PC-3 (cell line): ENCODE measurements at regions not wholly inside any gene's neighbourhood (a gene's known extent, or its start where the extent isn't known, plus 50 kb on each side); places are given as distances from the start of the nearest gene placed in this dataset.

ENCODE experiments used
- ATAC-seq: fragments of 200-7000 bp; cut with Tn5 transposase; 2 replicates; pipeline ENCODE4 v1.9.1; 2020; ENCODE audit warnings: mild to moderate bottlenecking, moderate library complexity
- BruUV-seq: library from RNA; stranded (reverse); fragments of 400-500 nt; replicated peaks from 2 replicates; lab custom pipeline; 2021; lab: Mats Ljungman, UMichigan
- CTCF ChIA-PET: fragments of 300-600 bp; sonication (Branson Sonifier 250); formaldehyde crosslinking; loops from one replicate; lab custom pipeline; 2022; ENCODE audit warnings: antibody characterized with exemption; lab: Charles Lee
- POLR2A ChIA-PET: fragments of 300-600 bp; sonication (Branson Sonifier 250); formaldehyde crosslinking; loops from one replicate; lab custom pipeline; 2022; ENCODE audit warnings: antibody characterized with exemption; ENCODE audit not compliant: unreplicated experiment; lab: Charles Lee
- DNase-seq: peaks from one replicate; pipeline ENCODE4 v3.0.0-alpha.2; 2015
- H2AFZ ChIP-seq: fragments of 300-600 bp; sonication (generic); 2 replicates; pipeline ENCODE4 v1.6.0; 2016; ENCODE audit warnings: antibody characterized with exemption, low read length
- H3F3A ChIP-seq: fragments of 300-600 bp; sonication (generic); one replicate; pipeline ENCODE4 v1.6.0; 2017; ENCODE audit warnings: antibody characterized with exemption, low read length, control low read depth, mild to moderate bottlenecking; ENCODE audit not compliant: unreplicated experiment
- H3K27ac ChIP-seq: fragments of 300-600 bp; sonication (generic); 2 replicates; pipeline ENCODE4 v1.5.1; 2016; ENCODE audit warnings: mild to moderate bottlenecking, low read length
- H3K27me3 ChIP-seq: fragments of 300-600 bp; sonication (generic); 2 replicates; pipeline ENCODE4 v1.6.1; 2016; ENCODE audit warnings: low read length, mixed read lengths
- H3K36me3 ChIP-seq: fragments of 300-600 bp; sonication (generic); 2 replicates; pipeline ENCODE4 v1.6.1; 2016; ENCODE audit warnings: low read depth, mixed run types, low read length, mixed read lengths
- H3K4me1 ChIP-seq: fragments of 300-600 bp; sonication (generic); 2 replicates; pipeline ENCODE4 v1.5.1; 2016; ENCODE audit warnings: low read length; ENCODE audit not compliant: insufficient read depth
- H3K4me2 ChIP-seq: fragments of 300-600 bp; sonication (generic); 2 replicates; pipeline ENCODE4 v1.6.0; 2016; ENCODE audit warnings: low read length
- H3K4me3 ChIP-seq: fragments of 300-600 bp; sonication (generic); 2 replicates; pipeline ENCODE4 v1.5.1; 2016; ENCODE audit warnings: mild to moderate bottlenecking, low read length, mixed read lengths
- H3K79me2 ChIP-seq: fragments of 300-600 bp; sonication (generic); 2 replicates; pipeline ENCODE4 v1.6.1; 2017; ENCODE audit warnings: low read length, mixed read lengths
- H3K9ac ChIP-seq: fragments of 300-600 bp; sonication (generic); 2 replicates; pipeline ENCODE4 v1.6.0; 2016; ENCODE audit warnings: mild to moderate bottlenecking, low read length
- H3K9me2 ChIP-seq: fragments of 300-600 bp; sonication (generic); replicated peaks from 2 replicates; pipeline ENCODE4 v1.6.1; 2016; ENCODE audit warnings: mixed run types, low read length, mixed read lengths
- H3K9me3 ChIP-seq: fragments of 300-600 bp; sonication (generic); 2 replicates; pipeline ENCODE4 v1.6.1; 2016; ENCODE audit warnings: low read length, mixed read lengths
- H4K20me1 ChIP-seq: fragments of 300-600 bp; sonication (generic); 2 replicates; pipeline ENCODE4 v1.6.1; 2016; ENCODE audit warnings: low read length, mixed read lengths
- EZH2 ChIP-seq: fragments of 300-600 bp; sonication (generic); IDR thresholded peaks from one replicate; pipeline ENCODE4 v1.6.1; 2017; ENCODE audit warnings: antibody characterized with exemption, mild to moderate bottlenecking, low read length; ENCODE audit not compliant: unreplicated experiment
- EZH2phosphoT487 ChIP-seq: fragments of 300-600 bp; sonication (generic); IDR thresholded peaks from 2 replicates; pipeline ENCODE4 v1.6.1; 2018; ENCODE audit warnings: mild to moderate bottlenecking, antibody characterized with exemption, low read length, borderline replicate concordance
- intact Hi-C: fragments of 100-400 bp; cut with micrococcal nuclease; formaldehyde crosslinking; loops from 2 replicates; pipeline ENCODE4 v1.9.0; 2023
- TF ChIP-seq, protein P1 (sequence below): fragments of 300-600 bp; sonication (generic); conservative IDR thresholded peaks from 2 replicates; pipeline ENCODE4 v1.5.1; 2017; ENCODE audit warnings: antibody characterized with exemption, low read depth, mild to moderate bottlenecking, low read length

DNA sequence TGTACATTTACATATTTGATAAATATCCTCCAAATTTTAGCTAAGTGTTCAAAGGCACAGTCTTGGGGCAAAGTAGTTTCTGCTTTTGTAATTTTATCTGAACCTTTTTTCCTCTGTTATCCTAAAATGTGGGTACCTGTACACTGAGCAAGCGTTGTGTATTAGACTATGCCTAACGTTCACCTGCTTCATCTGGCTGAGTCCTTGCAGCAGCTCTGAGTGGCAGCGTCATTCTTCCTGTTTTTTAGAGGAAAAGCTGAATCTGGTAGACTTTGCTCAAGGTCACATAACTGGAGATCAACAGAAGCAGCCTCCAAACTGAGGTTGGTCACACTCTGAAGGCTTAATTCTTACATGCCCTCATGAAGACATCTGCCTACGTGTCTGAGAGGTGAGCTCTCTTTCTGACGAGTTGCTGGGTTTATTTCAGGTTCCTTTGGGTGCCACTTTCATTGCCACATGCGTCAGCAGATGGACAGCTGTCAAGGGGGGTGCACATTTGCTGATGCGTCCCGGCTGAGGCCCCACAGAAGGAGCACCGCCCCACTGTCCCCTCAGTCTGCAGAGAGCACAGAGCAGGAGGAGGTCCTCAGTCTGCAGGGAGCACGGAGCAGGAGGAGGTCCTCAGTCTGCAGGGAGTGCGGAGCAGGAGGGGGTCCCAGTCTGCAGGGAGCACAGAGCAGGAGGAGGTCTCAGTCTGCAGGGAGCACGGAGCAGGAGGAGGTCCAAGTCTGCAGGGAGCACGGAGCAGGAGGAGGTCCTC, 406.5 kb upstream of the SHH start:
- Histone ChIP-seq H3K27me3 (peaks cover 76% of the 10 kb centered on the region), H4K20me1 (no peaks in the 10 kb centered on the region), H3K9me3 (no peaks in the 10 kb centered on the region), H3K4me3 (no peak overlapping the region), H3K4me1 (no peaks in the 10 kb centered on the region), H2AFZ (no peak overlapping the region), H3K9me2 (no peaks in the 10 kb centered on the region), H3K9ac (no peak overlapping the region), H3K4me2 (no peak overlapping the region), H3K79me2 (no peaks in the 10 kb centered on the region), H3K36me3 (no peaks in the 10 kb centered on the region), H3F3A (no peaks in the 10 kb centered on the region), H3K27ac (no peak overlapping the region)
- ChIA-PET POLR2A (no interaction called here), CTCF (no interaction called here)
- ATAC-seq (no peak), DNase-seq (no peak)
- TF ChIP-seq, protein P1, sequence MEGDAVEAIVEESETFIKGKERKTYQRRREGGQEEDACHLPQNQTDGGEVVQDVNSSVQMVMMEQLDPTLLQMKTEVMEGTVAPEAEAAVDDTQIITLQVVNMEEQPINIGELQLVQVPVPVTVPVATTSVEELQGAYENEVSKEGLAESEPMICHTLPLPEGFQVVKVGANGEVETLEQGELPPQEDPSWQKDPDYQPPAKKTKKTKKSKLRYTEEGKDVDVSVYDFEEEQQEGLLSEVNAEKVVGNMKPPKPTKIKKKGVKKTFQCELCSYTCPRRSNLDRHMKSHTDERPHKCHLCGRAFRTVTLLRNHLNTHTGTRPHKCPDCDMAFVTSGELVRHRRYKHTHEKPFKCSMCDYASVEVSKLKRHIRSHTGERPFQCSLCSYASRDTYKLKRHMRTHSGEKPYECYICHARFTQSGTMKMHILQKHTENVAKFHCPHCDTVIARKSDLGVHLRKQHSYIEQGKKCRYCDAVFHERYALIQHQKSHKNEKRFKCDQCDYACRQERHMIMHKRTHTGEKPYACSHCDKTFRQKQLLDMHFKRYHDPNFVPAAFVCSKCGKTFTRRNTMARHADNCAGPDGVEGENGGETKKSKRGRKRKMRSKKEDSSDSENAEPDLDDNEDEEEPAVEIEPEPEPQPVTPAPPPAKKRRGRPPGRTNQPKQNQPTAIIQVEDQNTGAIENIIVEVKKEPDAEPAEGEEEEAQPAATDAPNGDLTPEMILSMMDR: no peak
- TF ChIP-seq EZH2: no peak
- TF ChIP-seq EZH2phosphoT487: no peak
- intact Hi-C loops: no loop called here
- BruUV-seq: no TSS peak

DNA sequence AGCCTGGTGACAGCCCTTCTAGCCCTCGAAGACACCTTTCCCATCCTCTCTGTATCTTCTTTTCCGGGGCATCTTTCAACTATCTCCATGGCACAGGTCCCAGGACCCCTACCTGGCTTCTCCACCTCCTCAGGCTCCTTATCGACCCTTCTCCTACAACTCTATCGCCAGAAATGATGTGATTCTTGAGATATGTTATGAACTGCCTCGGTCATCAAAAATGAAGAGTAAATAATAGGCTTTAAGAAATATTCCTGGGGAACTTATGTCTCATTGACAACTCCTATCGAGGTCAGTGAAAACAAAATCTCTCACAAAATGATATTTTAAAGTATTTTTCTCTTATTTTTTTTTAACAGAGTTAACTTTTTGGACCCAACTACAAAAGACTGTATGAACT, 405.5 kb upstream of the SHH start:
- Histone ChIP-seq H3K4me2 (no peak overlapping the region), H3K79me2 (no peaks in the 10 kb centered on the region), H4K20me1 (no peaks in the 10 kb centered on the region), H3K4me1 (no peaks in the 10 kb centered on the region), H3K9me3 (no peaks in the 10 kb centered on the region), H3K27me3 (peaks cover 77% of the 10 kb centered on the region), H3K36me3 (no peaks in the 10 kb centered on the region), H3K9me2 (no peaks in the 10 kb centered on the region), H3K4me3 (no peak overlapping the region), H2AFZ (no peak overlapping the region), H3F3A (no peaks in the 10 kb centered on the region), H3K27ac (no peak overlapping the region), H3K9ac (no peak overlapping the region)
- no peak for ATAC-seq
- TF ChIP-seq EZH2: no peak
- no TSS peak for BruUV-seq
- ChIA-PET CTCF (no interaction called here), POLR2A (no interaction called here)
- intact Hi-C loops: no loop called here
- DNase-seq: no peak

DNA sequence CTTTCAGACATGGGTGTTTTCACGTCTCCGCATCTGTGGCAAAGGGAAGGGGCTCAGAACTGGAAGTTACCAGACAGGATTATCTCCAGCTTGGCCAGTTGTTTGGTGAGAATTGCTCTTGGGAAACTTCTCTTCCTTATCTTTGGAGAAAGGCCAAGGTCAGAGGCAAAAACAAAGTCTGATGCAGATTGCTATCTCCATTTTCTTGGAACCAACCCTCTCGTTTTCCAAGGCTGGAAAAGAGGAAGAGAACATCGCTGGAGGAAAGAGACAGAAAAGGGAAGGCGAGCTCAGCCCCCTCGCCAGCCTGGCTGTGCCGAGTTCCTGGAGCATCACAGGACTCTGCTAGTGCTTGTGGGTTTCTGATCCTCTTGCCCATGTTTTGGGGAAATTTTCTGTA, 396.8 kb upstream of the SHH start:
- no peaks in the 10 kb centered on the region for H3K4me1 ChIP-seq
- TF ChIP-seq EZH2 (no peak), EZH2phosphoT487 (no peak)
- TF ChIP-seq, protein P1: no peak
- no peaks in the 10 kb centered on the region for H3K9me3 ChIP-seq
- no TSS peak for BruUV-seq
- ChIA-PET POLR2A (no interaction called here), CTCF (no interaction called here)
- no peak overlapping the region for H3K27ac ChIP-seq
- no peak overlapping the region for H3K9ac ChIP-seq
- H2AFZ ChIP-seq: no peak overlapping the region
- no peaks in the 10 kb centered on the region for H3F3A ChIP-seq
- peaks cover 47% of the 10 kb centered on the region for H3K27me3 ChIP-seq
- DNase-seq: no peak
- H3K4me3 ChIP-seq: no peak overlapping the region
- H3K9me2 ChIP-seq: no peaks in the 10 kb centered on the region
- H4K20me1 ChIP-seq: no peaks in the 10 kb centered on the region
- no peak overlapping the region for H3K4me2 ChIP-seq
- no peak for ATAC-seq
- no peaks in the 10 kb centered on the region for H3K36me3 ChIP-seq
- intact Hi-C loops: no loop called here
- H3K79me2 ChIP-seq: no peaks in the 10 kb centered on the region
